A549 (cell line): ENCODE measurements at regions not wholly inside any gene's neighbourhood (a gene's known extent, or its start where the extent isn't known, plus 50 kb on each side); places are given as distances from the start of the nearest gene placed in this dataset.
A peak's percentile ranks its signal among the peaks of the same experiment; 100 is the strongest.

Experiments used
- ATAC-seq, 2 experiments: fragments of 200-7000 bp in 1 of 2; fragments of >200 bp in 1 of 2; cut with Nextera tagmentation in 1 of 2; cut with Tn5 transposase in 1 of 2; 3 replicates each; pipeline versions ENCODE4 v1.8.0 to v1.9.1; 2018 to 2020; ENCODE audit warnings: mild to moderate bottlenecking in 1 of 2, moderate library complexity in 1 of 2
- CTCF ChIA-PET: fragments of 300-600 bp; sonication (Branson Sonifier 250); formaldehyde crosslinking; extraction: SDS; loops from one replicate; lab custom pipeline; 2021; ENCODE audit warnings: antibody characterized with exemption, inconsistent platforms; lab: Yijun Ruan, JAX
- POLR2A ChIA-PET: fragments of 350-600 bp; formaldehyde crosslinking; extraction: SDS; loops from one replicate; lab custom pipeline; 2021; ENCODE audit warnings: antibody characterized with exemption, inconsistent platforms; lab: Yijun Ruan, JAX
- DNase-seq, 2 experiments: peaks; one replicate each; pipeline versions ENCODE4 v3.0.0 to v3.0.0-alpha.2; 2011 to 2016; ENCODE audit warnings: low read depth in 1 of 2, low spot score in 1 of 2
- FAIRE-seq: peaks from 2 replicates; lab custom pipeline; 2011; peaks lifted over from hg19 to GRCh38; lab: Jason Lieb, UNC
- H3K27ac ChIP-seq, 2 experiments: fragments of >200 bp; sonication (Bioruptor Twin); formaldehyde crosslinking; 3 replicates each; pipeline ENCODE4 v1.5.1; 2016 to 2017
- H3K4me1 ChIP-seq: fragments of >200 bp; sonication (Bioruptor Twin); formaldehyde crosslinking; 3 replicates; pipeline ENCODE4 v1.6.1; 2016
- H3K4me2 ChIP-seq: fragments of >200 bp; sonication (Bioruptor Twin); formaldehyde crosslinking; 3 replicates; pipeline ENCODE4 v1.6.1; 2016
- H3K4me3 ChIP-seq: fragments of >200 bp; sonication (Bioruptor Twin); formaldehyde crosslinking; 3 replicates; pipeline ENCODE4 v1.5.1; 2016
- H3K9me3 ChIP-seq: fragments of >200 bp; sonication (Bioruptor Twin); formaldehyde crosslinking; 3 replicates; pipeline ENCODE4 v1.6.1; 2016
- ATOH8 ChIP-seq: fragments of 250-450 bp; sonication (Bioruptor Pico); IDR thresholded peaks from 2 replicates; pipeline ENCODE4 v1.5.0; 2020; ENCODE audit warnings: low read depth, mild to moderate bottlenecking, moderate library complexity
- BCL3 ChIP-seq: fragments of >200 bp; sonication (Bioruptor Twin); formaldehyde crosslinking; IDR thresholded peaks from 3 replicates; pipeline ENCODE4 v1.6.1; 2016
- CBX8 ChIP-seq: fragments of 200-600 bp; sonication (generic); IDR thresholded peaks from 2 replicates; pipeline ENCODE4 v1.6.1; 2016
- CEBPB ChIP-seq, 2 experiments: fragments of >200 bp in 1 of 2; sonication (Bioruptor Twin) in 1 of 2; formaldehyde crosslinking in 1 of 2; IDR thresholded peaks; 2 replicates each; pipeline ENCODE4 v1.6.1; 2012 to 2016
- CHD2 ChIP-seq: fragments of 150-350 bp; IDR thresholded peaks from 2 replicates; pipeline ENCODE4 v1.6.1; 2014; ENCODE audit warnings: low read length; ENCODE audit not compliant: partially characterized antibody
- CTCF ChIP-seq: fragments of >200 bp; sonication (Bioruptor Twin); formaldehyde crosslinking; IDR thresholded peaks from 3 replicates; pipeline ENCODE4 v1.5.1; 2016
- ELK1 ChIP-seq: fragments of 150-350 bp; IDR thresholded peaks from 2 replicates; pipeline ENCODE4 v1.6.1; 2014; ENCODE audit warnings: low read depth, mild to moderate bottlenecking, low read length
- HDAC2 ChIP-seq: fragments of 200-600 bp; sonication (generic); IDR thresholded peaks from 2 replicates; pipeline ENCODE4 v1.6.1; 2016
- HEYL ChIP-seq: fragments of 250-450 bp; sonication (Bioruptor Pico); IDR thresholded peaks from 2 replicates; pipeline ENCODE4 v1.8.0; 2021; ENCODE audit warnings: mild to moderate bottlenecking, moderate library complexity
- HOXB5 ChIP-seq: fragments of 250-450 bp; sonication (Bioruptor Pico); IDR thresholded peaks from 2 replicates; pipeline ENCODE4 v1.5.0; 2020; ENCODE audit warnings: mild to moderate bottlenecking, moderate library complexity
- MAFK ChIP-seq: fragments of 450-650 bp; IDR thresholded peaks from 2 replicates; pipeline ENCODE4 v1.6.1; 2014; ENCODE audit not compliant: partially characterized antibody
- NPAS2 ChIP-seq: fragments of 250-450 bp; sonication (Bioruptor Pico); IDR thresholded peaks from 2 replicates; pipeline ENCODE4 v1.8.0; 2022; ENCODE audit warnings: mild to moderate bottlenecking, moderate library complexity, borderline replicate concordance
- NR3C1 ChIP-seq: fragments of >200 bp; sonication (Bioruptor Twin); formaldehyde crosslinking; IDR thresholded peaks from 3 replicates; pipeline ENCODE4 v1.6.1; 2017
- PBX3 ChIP-seq: IDR thresholded peaks from 2 replicates; pipeline ENCODE4 v1.6.1; 2012
- PHF8 ChIP-seq: fragments of 200-600 bp; sonication (generic); IDR thresholded peaks from 2 replicates; pipeline ENCODE4 v1.6.1; 2016; ENCODE audit warnings: low read depth, mild to moderate bottlenecking, antibody characterized with exemption, moderate library complexity, borderline replicate concordance
- POLR2A ChIP-seq: IDR thresholded peaks from 2 replicates; pipeline ENCODE4 v1.6.1; 2012; ENCODE audit warnings: mild to moderate bottlenecking, low read length
- RCOR1 ChIP-seq: fragments of 150-350 bp; IDR thresholded peaks from 2 replicates; pipeline ENCODE4 v1.6.1; 2014; ENCODE audit warnings: antibody characterized with exemption, low read length, low read depth
- REST ChIP-seq: fragments of 200-600 bp; sonication (generic); IDR thresholded peaks from 2 replicates; pipeline ENCODE4 v1.6.1; 2016; ENCODE audit warnings: antibody characterized with exemption, mild to moderate bottlenecking, moderate library complexity
- RFX5 ChIP-seq: fragments of 450-650 bp; IDR thresholded peaks from 2 replicates; pipeline ENCODE4 v1.7.1; 2014; ENCODE audit warnings: antibody characterized with exemption, mild to moderate bottlenecking, moderate library complexity
- RNF2 ChIP-seq: fragments of 200-600 bp; sonication (generic); IDR thresholded peaks from 2 replicates; pipeline ENCODE4 v1.6.1; 2016; ENCODE audit warnings: low read depth, mild to moderate bottlenecking, antibody characterized with exemption, moderate library complexity, borderline replicate concordance
- ZC3H11A ChIP-seq: fragments of 450-650 bp; IDR thresholded peaks from 2 replicates; pipeline ENCODE4 v1.6.1; 2014; ENCODE audit warnings: antibody characterized with exemption, mild to moderate bottlenecking
- ZNF302 ChIP-seq: fragments of 250-450 bp; sonication (Bioruptor Pico); IDR thresholded peaks from 2 replicates; pipeline ENCODE4 v1.9.0; 2021; ENCODE audit warnings: inconsistent platforms, mild to moderate bottlenecking, moderate library complexity
- WGBS: methylation state at CpG from one replicate; pipeline ENCODE4 v1.1.6; 2017; ENCODE audit errors: missing lambda C conversion rate; 5-methylcytosine and 5-hydroxymethylcytosine counted together

GRCh38 chr6:49325891-49326290 is 137.2 kb downstream of the MMUT start:
- H3K9me3 ChIP-seq = no peaks in the 10 kb centered on the region
- POLR2A ChIA-PET = no interaction called here
- no peak overlapping the region for H3K27ac ChIP-seq
- CTCF ChIA-PET = no interaction called here
- no peak for DNase-seq
- no peak overlapping the region for H3K4me3 ChIP-seq
- peaks cover 4% of the 10 kb centered on the region; the same call in 1 of the 3 replicates for H3K4me1 ChIP-seq
- WGBS = 29% methylated on average over 1 of the region's 1 CpG
- TF ChIP-seq RFX5 = no peak
- no peak for TF ChIP-seq NPAS2 (CRISPR knock-in tag)
- no peak for TF ChIP-seq HEYL (CRISPR knock-in tag)
- no peak for TF ChIP-seq MAFK
- no peak for TF ChIP-seq ZNF302 (CRISPR knock-in tag)
- TF ChIP-seq ATOH8 (CRISPR knock-in tag) = no peak
- TF ChIP-seq HOXB5 (CRISPR knock-in tag) = no peak
- no peak for TF ChIP-seq CTCF
- no peak for TF ChIP-seq NR3C1
- no peak for TF ChIP-seq CBX8
- TF ChIP-seq RCOR1 = no peak
- no peak for TF ChIP-seq PHF8
- no peak for TF ChIP-seq BCL3
- no peak for TF ChIP-seq CHD2
- TF ChIP-seq ELK1 = no peak
- TF ChIP-seq PBX3 = no peak
- TF ChIP-seq REST = no peak
- no peak for TF ChIP-seq POLR2A
- H3K4me2 ChIP-seq = 0 out of 3 replicates have a peak overlapping the region, but pooled peaks have one; percentile 37
- ATAC-seq = no peak
- FAIRE-seq = no peak

- H3K27ac ChIP-seq = no peak overlapping the region
- ChIA-PET POLR2A (no interaction called here), CTCF (no interaction called here)
- no peak for TF ChIP-seq ZC3H11A
- TF ChIP-seq CEBPB (IDR thresholded peaks at IDR 0.05) = no peak
- TF ChIP-seq REST = no peak
- TF ChIP-seq RFX5 = no peak
- TF ChIP-seq HDAC2 = no peak
- TF ChIP-seq RNF2 = no peak
- TF ChIP-seq ZNF302 (CRISPR knock-in tag) = no peak
- TF ChIP-seq BCL3 = no peak
- no peaks in the 10 kb centered on the region for H3K9me3 ChIP-seq
- H3K4me2 ChIP-seq = no peak overlapping the region
- WGBS = 6% methylated on average over 1 of the region's 1 CpG
- DNase-seq (no peak), FAIRE-seq (no peak), ATAC-seq (no peak)
- H3K4me3 ChIP-seq = no peak overlapping the region
- peaks cover 4% of the 10 kb centered on the region; the same call in 1 of the 3 replicates for H3K4me1 ChIP-seq
Measured at GRCh38 chr6:49322861-49323260, 140.2 kb downstream of the MMUT start.
